ENCODE measurements at regions not wholly inside any gene's neighbourhood (a gene's known extent, or its start where the extent isn't known, plus 50 kb on each side); places are given as distances from the start of the nearest gene placed in this dataset.
A peak's percentile ranks its signal among the peaks of the same experiment; 100 is the strongest.

- no peaks in the 10 kb centered on the region for H3K36me3 ChIP-seq (replicated peaks in 1 of 2)
- H3K27me3 ChIP-seq, result no peaks in the 10 kb centered on the region
- H3K4me3 ChIP-seq, result no peak overlapping the region
- no peaks in the 10 kb centered on the region for H3K9me3 ChIP-seq (replicated peaks in 1 of 3)
- H3K4me1 ChIP-seq (replicated peaks in 1 of 2), result no peaks in the 10 kb centered on the region
- intact Hi-C loops (cut with DNase I), result no loop called here
- no peak for DNase-seq
- no peak overlapping the region for H3K27ac ChIP-seq
- TF ChIP-seq, protein P1, sequence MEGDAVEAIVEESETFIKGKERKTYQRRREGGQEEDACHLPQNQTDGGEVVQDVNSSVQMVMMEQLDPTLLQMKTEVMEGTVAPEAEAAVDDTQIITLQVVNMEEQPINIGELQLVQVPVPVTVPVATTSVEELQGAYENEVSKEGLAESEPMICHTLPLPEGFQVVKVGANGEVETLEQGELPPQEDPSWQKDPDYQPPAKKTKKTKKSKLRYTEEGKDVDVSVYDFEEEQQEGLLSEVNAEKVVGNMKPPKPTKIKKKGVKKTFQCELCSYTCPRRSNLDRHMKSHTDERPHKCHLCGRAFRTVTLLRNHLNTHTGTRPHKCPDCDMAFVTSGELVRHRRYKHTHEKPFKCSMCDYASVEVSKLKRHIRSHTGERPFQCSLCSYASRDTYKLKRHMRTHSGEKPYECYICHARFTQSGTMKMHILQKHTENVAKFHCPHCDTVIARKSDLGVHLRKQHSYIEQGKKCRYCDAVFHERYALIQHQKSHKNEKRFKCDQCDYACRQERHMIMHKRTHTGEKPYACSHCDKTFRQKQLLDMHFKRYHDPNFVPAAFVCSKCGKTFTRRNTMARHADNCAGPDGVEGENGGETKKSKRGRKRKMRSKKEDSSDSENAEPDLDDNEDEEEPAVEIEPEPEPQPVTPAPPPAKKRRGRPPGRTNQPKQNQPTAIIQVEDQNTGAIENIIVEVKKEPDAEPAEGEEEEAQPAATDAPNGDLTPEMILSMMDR (IDR thresholded peaks at IDR 0.05), result no peak
- no peak for TF ChIP-seq POLR2A (IDR thresholded peaks at IDR 0.05)
Measured at GRCh38 chr4:187795737-187796136, 199.8 kb upstream of the ZFP42 start.

- no peaks in the 10 kb centered on the region for H3K27me3 ChIP-seq
- WGBS, 4 donors, result 86 to 91% (median 89%) methylated on average over 6 to 8 of the region's 8 CpGs
- no peak for TF ChIP-seq POLR2A (IDR thresholded peaks at IDR 0.05)
- TF ChIP-seq, protein P1 (IDR thresholded peaks at IDR 0.05), result no peak
- H3K36me3 ChIP-seq (replicated peaks in 1 of 2), result no peaks in the 10 kb centered on the region
- H3K9me3 ChIP-seq (replicated peaks in 1 of 3), result no peaks in the 10 kb centered on the region
- no peaks in the 10 kb centered on the region for H3K4me1 ChIP-seq (replicated peaks in 1 of 2)
- no peak for DNase-seq
- H3K27ac ChIP-seq, result no peak overlapping the region
- H3K4me3 ChIP-seq, result no peak overlapping the region
- intact Hi-C loops (cut with DNase I), result no loop called here
Measured at GRCh38 chr4:187798385-187798784, 197.2 kb upstream of the ZFP42 start.

DNA sequence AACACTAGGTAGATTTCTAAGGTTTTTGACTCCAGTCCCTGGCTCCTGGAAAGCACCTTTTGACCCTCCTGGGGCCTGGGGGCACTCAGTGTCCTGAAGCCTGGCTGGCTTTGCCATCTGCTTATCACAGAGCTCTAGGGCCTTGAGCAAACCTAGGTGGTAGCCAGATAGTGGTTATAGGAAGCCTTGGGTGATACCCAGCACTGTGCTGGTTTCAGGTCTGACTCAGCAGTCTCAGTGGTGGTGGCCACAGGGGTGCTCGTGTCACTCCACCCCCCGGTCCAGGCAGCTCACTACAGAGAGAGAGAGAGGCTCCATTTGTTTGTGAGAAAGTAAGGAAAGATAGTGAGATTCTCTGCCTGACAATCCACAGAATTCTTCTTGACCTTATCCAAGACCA is 195.8 kb upstream of the ZFP42 start:
- intact Hi-C loops (cut with DNase I), result no loop called here
- Histone ChIP-seq H3K4me3 (no peak overlapping the region), H3K27me3 (no peaks in the 10 kb centered on the region), H3K4me1 (replicated peaks in 1 of 2) (no peaks in the 10 kb centered on the region), H3K27ac (no peak overlapping the region), H3K36me3 (replicated peaks in 1 of 2) (no peaks in the 10 kb centered on the region), H3K9me3 (replicated peaks in 1 of 3) (no peaks in the 10 kb centered on the region)
- DNase-seq, result no peak
- WGBS, 4 donors, result 74 to 90% (median 78%) methylated on average over 2 of the region's 2 CpGs
- no peak for TF ChIP-seq POLR2A (IDR thresholded peaks at IDR 0.05)
- TF ChIP-seq, protein P1 (IDR thresholded peaks at IDR 0.05), result no peak

DNA sequence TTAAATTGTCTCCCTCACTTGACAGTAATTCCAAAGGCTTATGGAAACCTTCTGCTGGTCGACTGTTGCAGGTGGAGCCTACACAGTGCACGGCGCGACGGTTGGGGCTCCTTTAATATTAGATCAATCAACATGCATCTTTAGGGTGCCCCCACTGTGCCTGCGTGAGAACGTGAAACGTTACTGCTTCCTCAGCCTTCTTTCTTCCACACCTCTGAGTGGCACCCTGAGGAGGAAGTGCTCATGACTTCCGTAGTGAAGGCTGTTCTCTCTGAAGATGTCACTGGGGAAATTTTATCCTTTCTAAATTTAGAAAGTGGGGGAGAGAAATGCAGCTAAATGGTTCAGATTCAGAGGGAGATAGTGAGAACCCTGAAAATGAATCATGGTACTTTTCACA is 184.0 kb upstream of the ZFP42 start:
- DNase-seq, result no peak
- Histone ChIP-seq H3K4me1 (replicated peaks in 1 of 2) (no peaks in the 10 kb centered on the region), H3K27me3 (no peaks in the 10 kb centered on the region), H3K9me3 (replicated peaks in 1 of 3) (no peaks in the 10 kb centered on the region), H3K27ac (no peak overlapping the region), H3K4me3 (no peak overlapping the region), H3K36me3 (replicated peaks in 1 of 2) (no peaks in the 10 kb centered on the region)
- intact Hi-C loops (cut with DNase I), result no loop called here
- 61 to 73% (median 64%) methylated on average over 9 of the region's 9 CpGs for WGBS, 4 donors
- TF ChIP-seq POLR2A (IDR thresholded peaks at IDR 0.05), result no peak

DNA sequence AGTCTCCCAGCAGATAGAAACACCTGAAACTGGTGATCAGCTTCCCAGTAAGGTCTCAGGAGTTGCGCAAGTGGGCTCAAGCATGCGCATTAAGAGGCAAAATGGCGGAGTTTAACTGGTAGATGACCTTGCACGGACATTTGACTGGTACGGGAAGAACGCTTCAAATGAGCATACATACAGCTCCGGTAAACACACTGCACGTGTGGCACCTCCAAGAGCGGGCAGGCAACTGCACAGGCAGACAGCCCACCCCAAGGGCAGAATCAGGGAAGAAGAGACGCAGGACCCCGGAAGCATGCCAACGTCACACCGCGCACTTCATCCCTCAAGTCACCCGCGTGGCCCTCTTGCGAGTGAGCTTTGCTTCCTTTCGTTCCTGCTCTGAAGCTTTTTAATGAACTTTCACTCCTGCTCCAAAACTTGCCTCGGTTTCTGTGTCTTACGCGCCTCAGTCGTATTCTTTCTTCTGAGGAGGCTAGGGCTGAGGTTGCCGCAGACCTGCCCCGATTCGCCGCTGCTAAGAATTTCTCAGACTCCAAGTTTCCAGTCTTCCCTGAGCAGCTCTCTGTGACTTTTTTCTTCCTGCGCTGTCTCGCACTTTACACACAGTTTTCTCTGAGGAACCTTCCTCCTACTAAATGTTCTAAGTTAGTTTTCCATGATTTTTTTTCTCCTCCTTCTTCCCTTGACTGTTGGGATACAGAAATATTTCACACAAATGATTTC is 180.7 kb upstream of the ZFP42 start:
- no peak overlapping the region for H3K27ac ChIP-seq
- no peaks in the 10 kb centered on the region for H3K27me3 ChIP-seq
- no peaks in the 10 kb centered on the region for H3K9me3 ChIP-seq (replicated peaks in 1 of 3)
- no peaks in the 10 kb centered on the region for H3K36me3 ChIP-seq (replicated peaks in 1 of 2)
- no peak overlapping the region for H3K4me3 ChIP-seq
- 68 to 93% (median 78%) methylated on average over 28 of the region's 28 CpGs for WGBS, 4 donors
- H3K4me1 ChIP-seq (replicated peaks in 1 of 2), result no peaks in the 10 kb centered on the region
- peak in 5 of 7 donors; percentile 16 to 42 (median 18) for DNase-seq
- intact Hi-C loops (cut with DNase I), result no loop called here
- TF ChIP-seq, protein P1 (IDR thresholded peaks at IDR 0.05), result no peak
- TF ChIP-seq POLR2A (IDR thresholded peaks at IDR 0.05), result no peak
